KMS-11 (cell line): ENCODE measurements at regions not wholly inside any gene's neighbourhood (a gene's known extent, or its start where the extent isn't known, plus 50 kb on each side); places are given as distances from the start of the nearest gene placed in this dataset.

Source experiments
- H2AFZ ChIP-seq: fragments of 200-600 bp; sonication (generic); 2 replicates; pipeline ENCODE4 v1.6.1; 2016; ENCODE audit warnings: antibody characterized with exemption, mixed run types, low read depth
- H3K27ac ChIP-seq: fragments of 200-600 bp; sonication (generic); 2 replicates; pipeline ENCODE4 v1.6.1; 2016; ENCODE audit warnings: mild to moderate bottlenecking, mixed run types
- H3K27me3 ChIP-seq: fragments of 200-600 bp; sonication (generic); 2 replicates; pipeline ENCODE4 v1.6.1; 2017; ENCODE audit warnings: mild to moderate bottlenecking, low read depth, mixed run types, moderate library complexity; ENCODE audit not compliant: insufficient read depth
- H3K36me3 ChIP-seq: fragments of 200-600 bp; sonication (generic); 2 replicates; pipeline ENCODE4 v1.6.1; 2017; ENCODE audit warnings: mild to moderate bottlenecking, mixed run types; ENCODE audit not compliant: insufficient read depth
- H3K4me1 ChIP-seq: fragments of 200-600 bp; sonication (generic); 2 replicates; pipeline ENCODE4 v1.6.1; 2016; ENCODE audit warnings: mild to moderate bottlenecking, low read depth, mixed run types; ENCODE audit not compliant: poor library complexity, severe bottlenecking
- H3K4me2 ChIP-seq: fragments of 200-600 bp; sonication (generic); 2 replicates; pipeline ENCODE4 v1.7.0; 2016; ENCODE audit warnings: mild to moderate bottlenecking, mixed run types
- H3K4me3 ChIP-seq: fragments of 200-600 bp; sonication (generic); IDR thresholded peaks from 2 replicates; pipeline ENCODE4 v1.6.1; 2017; ENCODE audit warnings: low read depth, low read length, mixed read lengths; ENCODE audit not compliant: insufficient read depth
- H3K79me2 ChIP-seq: fragments of 200-600 bp; sonication (generic); 2 replicates; pipeline ENCODE4 v1.6.1; 2016; ENCODE audit warnings: low read depth, mixed run types; ENCODE audit not compliant: insufficient read depth
- H3K9ac ChIP-seq: fragments of 200-600 bp; sonication (generic); 2 replicates; pipeline ENCODE4 v1.6.1; 2016; ENCODE audit warnings: mild to moderate bottlenecking, mixed run types
- H4K20me1 ChIP-seq: fragments of 200-600 bp; sonication (generic); 2 replicates; pipeline ENCODE4 v1.6.1; 2016; ENCODE audit warnings: mild to moderate bottlenecking, mixed run types; ENCODE audit not compliant: insufficient read depth
- CTCF ChIP-seq: fragments of 200-600 bp; sonication (generic); conservative IDR thresholded peaks from 2 replicates; pipeline ENCODE4 v1.6.1; 2017; ENCODE audit warnings: low read depth, mild to moderate bottlenecking, antibody characterized with exemption, low read length, moderate library complexity, mixed read lengths

GRCh38 chr17:79243603-79243990 lies 169.0 kb downstream of the ENGASE start:
- H3K27ac ChIP-seq: no peak overlapping the region
- no peak overlapping the region for H2AFZ ChIP-seq
- no peak overlapping the region for H3K4me3 ChIP-seq
- no peaks in the 10 kb centered on the region for H4K20me1 ChIP-seq
- H3K27me3 ChIP-seq: peaks cover 92% of the 10 kb centered on the region
- no peaks in the 10 kb centered on the region for H3K36me3 ChIP-seq
- no peaks in the 10 kb centered on the region for H3K4me1 ChIP-seq
- H3K9ac ChIP-seq: no peak overlapping the region
- no peak for TF ChIP-seq CTCF
- H3K4me2 ChIP-seq: no peak overlapping the region
- H3K79me2 ChIP-seq: no peaks in the 10 kb centered on the region

GRCh38 chr17:79242873-79243602 lies 168.4 kb downstream of the ENGASE start:
- H3K4me3 ChIP-seq: no peak overlapping the region
- H3K36me3 ChIP-seq: no peaks in the 10 kb centered on the region
- no peaks in the 10 kb centered on the region for H4K20me1 ChIP-seq
- no peak overlapping the region for H3K4me2 ChIP-seq
- no peak overlapping the region for H3K27ac ChIP-seq
- no peaks in the 10 kb centered on the region for H3K79me2 ChIP-seq
- H2AFZ ChIP-seq: no peak overlapping the region
- H3K27me3 ChIP-seq: peaks cover 95% of the 10 kb centered on the region
- H3K4me1 ChIP-seq: no peaks in the 10 kb centered on the region
- no peak for TF ChIP-seq CTCF
- no peak overlapping the region for H3K9ac ChIP-seq

GRCh38 chr17:79242393-79242792 lies 167.8 kb downstream of the ENGASE start:
- H3K4me1 ChIP-seq: no peaks in the 10 kb centered on the region
- H3K27ac ChIP-seq: no peak overlapping the region
- H3K27me3 ChIP-seq: peaks cover 95% of the 10 kb centered on the region
- H3K4me3 ChIP-seq: no peak overlapping the region
- no peak overlapping the region for H3K4me2 ChIP-seq
- H3K36me3 ChIP-seq: no peaks in the 10 kb centered on the region
- no peak for TF ChIP-seq CTCF
- H3K79me2 ChIP-seq: no peaks in the 10 kb centered on the region
- H3K9ac ChIP-seq: no peak overlapping the region
- H2AFZ ChIP-seq: no peak overlapping the region
- H4K20me1 ChIP-seq: no peaks in the 10 kb centered on the region

GRCh38 chr17:79241616-79242015 lies 167.0 kb downstream of the ENGASE start:
- no peak overlapping the region for H3K27ac ChIP-seq
- H3K79me2 ChIP-seq: no peaks in the 10 kb centered on the region
- no peak overlapping the region for H3K4me3 ChIP-seq
- no peaks in the 10 kb centered on the region for H3K36me3 ChIP-seq
- no peak overlapping the region for H2AFZ ChIP-seq
- H3K9ac ChIP-seq: no peak overlapping the region
- H3K27me3 ChIP-seq: peaks cover 95% of the 10 kb centered on the region
- H3K4me1 ChIP-seq: no peaks in the 10 kb centered on the region
- no peak for TF ChIP-seq CTCF
- H4K20me1 ChIP-seq: no peaks in the 10 kb centered on the region
- no peak overlapping the region for H3K4me2 ChIP-seq
